K562 (cell line): ENCODE measurements at regions not wholly inside any gene's neighbourhood (a gene's known extent, or its start where the extent isn't known, plus 50 kb on each side); places are given as distances from the start of the nearest gene placed in this dataset.

ENCODE experiments used
- ATF1 ChIP-seq, 2 experiments: fragments of 450-650 bp in 1 of 2; IDR thresholded peaks; 2 replicates each; pipeline ENCODE4 v1.6.1; 2016; ENCODE audit warnings: missing compliant biosample characterization in 1 of 2, missing genetic modification characterization in 1 of 2
- EZH2 ChIP-seq: IDR thresholded peaks from 2 replicates; pipeline ENCODE4 v1.6.1; 2012; ENCODE audit warnings: low read depth, mild to moderate bottlenecking, inconsistent platforms, low read length, borderline replicate concordance
- FOXJ3 ChIP-seq: sonication (generic); formaldehyde crosslinking; IDR thresholded peaks from 2 replicates; pipeline ENCODE4 v1.4.0; 2020; ENCODE audit warnings: mild to moderate bottlenecking, missing genetic modification reagents
- SMC3 ChIP-seq: conservative IDR thresholded peaks from 2 replicates; pipeline ENCODE4 v1.6.1; 2011; ENCODE audit warnings: low read depth, low read length, improper control_type of control experiment; ENCODE audit not compliant: insufficient read depth
- TBL1XR1 ChIP-seq, 2 experiments: IDR thresholded peaks; 2 replicates each; pipeline ENCODE4 v1.6.1; 2012; ENCODE audit warnings: improper control_type of control experiment in 2 of 2, low read length in 2 of 2, mild to moderate bottlenecking in 1 of 2
- USF2 ChIP-seq: sonication (generic); formaldehyde crosslinking; IDR thresholded peaks from 2 replicates; pipeline ENCODE4 v1.5.0; 2020; ENCODE audit warnings: missing genetic modification reagents
- ZFX ChIP-seq: sonication (generic); formaldehyde crosslinking; IDR thresholded peaks from 2 replicates; pipeline ENCODE4 v1.8.0; 2022; ENCODE audit warnings: mild to moderate bottlenecking, missing genetic modification reagents, moderate library complexity
- ZNF140 ChIP-seq: fragments of 250-450 bp; sonication (Bioruptor Pico); IDR thresholded peaks from 2 replicates; pipeline ENCODE4 v1.8.0; 2021; ENCODE audit warnings: moderate library complexity, mild to moderate bottlenecking, inconsistent platforms
- ZNF584 ChIP-seq: fragments of 200-800 bp; sonication (Bioruptor generic); IDR thresholded peaks from 2 replicates; pipeline ENCODE4 v1.6.1; 2016; ENCODE audit warnings: low read depth, mild to moderate bottlenecking, missing genetic modification characterization, missing compliant biosample characterization
- TF ChIP-seq, protein P1 (sequence below), 3 experiments: IDR thresholded peaks in 2 of 3; conservative IDR thresholded peaks in 1 of 3; 2 replicates each; pipeline ENCODE4 v1.5.1; 2011 to 2012; ENCODE audit warnings: low read length in 3 of 3, mild to moderate bottlenecking in 3 of 3, control low read depth in 2 of 3, improper control_type of control experiment in 1 of 3, inconsistent platforms in 1 of 3, low read depth in 1 of 3, mixed read lengths in 1 of 3, moderate library complexity in 1 of 3; ENCODE audit not compliant: insufficient read depth in 2 of 3

GRCh38 chr9:34896112-34896511 is 62.0 kb upstream of the PHF24 start:
- TF ChIP-seq EZH2, result no peak
- TF ChIP-seq, protein P1, sequence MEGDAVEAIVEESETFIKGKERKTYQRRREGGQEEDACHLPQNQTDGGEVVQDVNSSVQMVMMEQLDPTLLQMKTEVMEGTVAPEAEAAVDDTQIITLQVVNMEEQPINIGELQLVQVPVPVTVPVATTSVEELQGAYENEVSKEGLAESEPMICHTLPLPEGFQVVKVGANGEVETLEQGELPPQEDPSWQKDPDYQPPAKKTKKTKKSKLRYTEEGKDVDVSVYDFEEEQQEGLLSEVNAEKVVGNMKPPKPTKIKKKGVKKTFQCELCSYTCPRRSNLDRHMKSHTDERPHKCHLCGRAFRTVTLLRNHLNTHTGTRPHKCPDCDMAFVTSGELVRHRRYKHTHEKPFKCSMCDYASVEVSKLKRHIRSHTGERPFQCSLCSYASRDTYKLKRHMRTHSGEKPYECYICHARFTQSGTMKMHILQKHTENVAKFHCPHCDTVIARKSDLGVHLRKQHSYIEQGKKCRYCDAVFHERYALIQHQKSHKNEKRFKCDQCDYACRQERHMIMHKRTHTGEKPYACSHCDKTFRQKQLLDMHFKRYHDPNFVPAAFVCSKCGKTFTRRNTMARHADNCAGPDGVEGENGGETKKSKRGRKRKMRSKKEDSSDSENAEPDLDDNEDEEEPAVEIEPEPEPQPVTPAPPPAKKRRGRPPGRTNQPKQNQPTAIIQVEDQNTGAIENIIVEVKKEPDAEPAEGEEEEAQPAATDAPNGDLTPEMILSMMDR (IDR thresholded peaks at IDR 0.05 in 2 of 3, conservative IDR thresholded peaks at IDR 0.05 in 1 of 3; ENCODE audit: insufficient read depth in 2 of 3, low read depth in 1 of 3, low read length in 3 of 3), result peak; percentile 2 to 36 (median 17); a peak in 3 of 6 replicates
- no peak for TF ChIP-seq ZFX
- TF ChIP-seq ZNF584 (CRISPR knock-in tag), result no peak
- no peak for TF ChIP-seq FOXJ3
- TF ChIP-seq ZNF140 (CRISPR knock-in tag), result no peak
- no peak for TF ChIP-seq SMC3
- no peak for TF ChIP-seq ATF1 (CRISPR knock-in tag; IDR thresholded peaks at IDR 0.05)
- TF ChIP-seq ATF1 (tag; IDR thresholded peaks at IDR 0.05), result no peak
- no peak for TF ChIP-seq USF2 (CRISPR knock-in tag)
- no peak for TF ChIP-seq TBL1XR1 (IDR thresholded peaks at IDR 0.05; ENCODE audit: low read length in 2 of 2)
